ENCODE measurements at regions not wholly inside any gene's neighbourhood (a gene's known extent, or its start where the extent isn't known, plus 50 kb on each side); places are given as distances from the start of the nearest gene placed in this dataset.

GRCh38 chr7:1377111-1377909, 82.0 kb downstream of the MICALL2 start:
- TF ChIP-seq POLR2A (IDR thresholded peaks at IDR 0.05) (no peak), CTCF (IDR thresholded peaks at IDR 0.05) (no peak)

Measured in heart left ventricle (tissue), 13 donors.